ENCODE measurements at regions not wholly inside any gene's neighbourhood (a gene's known extent, or its start where the extent isn't known, plus 50 kb on each side); places are given as distances from the start of the nearest gene placed in this dataset.

DNA sequence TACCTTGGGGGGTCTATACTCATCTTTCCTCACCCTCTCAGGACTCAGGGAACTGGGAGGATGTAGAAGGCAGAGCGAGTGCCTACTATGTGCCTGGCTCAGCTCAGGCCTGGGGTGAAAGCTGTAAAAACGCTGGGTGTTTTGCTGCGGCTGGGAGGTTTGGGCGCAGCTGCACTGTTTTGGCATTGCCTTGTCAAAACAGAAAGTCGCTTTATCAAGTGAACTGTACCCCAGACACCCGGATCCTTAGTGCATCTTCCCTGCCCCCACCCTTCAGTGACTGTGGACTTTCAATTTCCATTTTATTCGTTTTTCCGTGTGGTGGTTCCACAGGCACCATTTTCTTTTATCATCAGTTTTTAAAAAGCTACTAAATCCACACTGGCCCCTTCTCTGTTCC lies 86.7 kb upstream of the ZNF716 start:
- Histone ChIP-seq H3K27ac (no peak overlapping the region), H3K9me3 (no peaks in the 10 kb centered on the region), H3K4me1 (no peaks in the 10 kb centered on the region), H3K27me3 (no peaks in the 10 kb centered on the region), H3K4me3 (no peak overlapping the region), H3K36me3 (no peaks in the 10 kb centered on the region)
- 54 to 59% methylated on average over 8 of the region's 8 CpGs for WGBS, 2 donors
- TF ChIP-seq, protein P1, sequence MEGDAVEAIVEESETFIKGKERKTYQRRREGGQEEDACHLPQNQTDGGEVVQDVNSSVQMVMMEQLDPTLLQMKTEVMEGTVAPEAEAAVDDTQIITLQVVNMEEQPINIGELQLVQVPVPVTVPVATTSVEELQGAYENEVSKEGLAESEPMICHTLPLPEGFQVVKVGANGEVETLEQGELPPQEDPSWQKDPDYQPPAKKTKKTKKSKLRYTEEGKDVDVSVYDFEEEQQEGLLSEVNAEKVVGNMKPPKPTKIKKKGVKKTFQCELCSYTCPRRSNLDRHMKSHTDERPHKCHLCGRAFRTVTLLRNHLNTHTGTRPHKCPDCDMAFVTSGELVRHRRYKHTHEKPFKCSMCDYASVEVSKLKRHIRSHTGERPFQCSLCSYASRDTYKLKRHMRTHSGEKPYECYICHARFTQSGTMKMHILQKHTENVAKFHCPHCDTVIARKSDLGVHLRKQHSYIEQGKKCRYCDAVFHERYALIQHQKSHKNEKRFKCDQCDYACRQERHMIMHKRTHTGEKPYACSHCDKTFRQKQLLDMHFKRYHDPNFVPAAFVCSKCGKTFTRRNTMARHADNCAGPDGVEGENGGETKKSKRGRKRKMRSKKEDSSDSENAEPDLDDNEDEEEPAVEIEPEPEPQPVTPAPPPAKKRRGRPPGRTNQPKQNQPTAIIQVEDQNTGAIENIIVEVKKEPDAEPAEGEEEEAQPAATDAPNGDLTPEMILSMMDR (IDR thresholded peaks at IDR 0.05), result no peak
- intact Hi-C loops (cut with DNase I), result no loop called here
- DNase-seq, result no peak
- no peak for FAIRE-seq
- no peak for ATAC-seq

DNA sequence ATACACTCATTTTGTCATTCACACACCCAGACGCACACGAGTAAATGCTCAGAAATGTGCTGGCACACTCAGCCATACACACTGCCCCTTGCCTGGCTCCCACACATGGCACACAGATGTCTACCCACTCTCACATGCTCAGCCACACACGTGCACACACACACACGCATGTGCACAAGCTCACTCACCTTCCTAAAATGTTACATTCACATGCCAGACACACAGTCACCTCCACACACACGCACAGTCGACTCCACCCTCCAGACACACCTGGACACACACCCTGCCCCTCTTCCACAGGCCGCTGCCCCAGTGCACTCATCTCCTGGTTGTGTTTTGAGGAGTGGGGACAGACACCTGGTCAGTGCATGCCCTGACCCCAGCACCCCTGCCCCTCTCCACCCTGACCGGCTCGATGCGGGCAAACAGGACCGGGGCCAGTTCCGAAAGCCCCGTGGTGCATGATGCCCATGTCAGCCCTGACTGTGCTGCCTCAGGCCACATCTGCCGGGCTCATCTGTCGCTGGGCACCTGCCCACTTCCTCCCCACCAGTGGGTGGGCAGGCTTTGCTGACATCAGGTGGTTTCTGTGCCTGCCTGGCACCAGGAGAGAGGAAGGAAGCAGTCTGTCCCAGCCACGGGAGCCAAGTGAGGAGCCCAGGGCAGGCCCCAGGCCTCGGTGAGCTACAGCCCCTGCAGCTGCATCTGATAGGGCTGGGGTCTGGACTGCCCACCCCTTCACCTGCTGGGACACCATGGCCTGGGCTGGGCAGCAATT lies 84.9 kb upstream of the ZNF716 start:
- no peak for FAIRE-seq
- WGBS, 2 donors, result 68 to 72% methylated on average over 17 of the region's 17 CpGs
- intact Hi-C loops (cut with DNase I), result no loop called here
- TF ChIP-seq, protein P1 (IDR thresholded peaks at IDR 0.05), result no peak
- no peaks in the 10 kb centered on the region for H3K9me3 ChIP-seq
- no peaks in the 10 kb centered on the region for H3K27me3 ChIP-seq
- ATAC-seq, result no peak
- no peaks in the 10 kb centered on the region for H3K36me3 ChIP-seq
- no peak overlapping the region for H3K27ac ChIP-seq
- no peaks in the 10 kb centered on the region for H3K4me1 ChIP-seq
- DNase-seq, result no peak
- no peak overlapping the region for H3K4me3 ChIP-seq

DNA sequence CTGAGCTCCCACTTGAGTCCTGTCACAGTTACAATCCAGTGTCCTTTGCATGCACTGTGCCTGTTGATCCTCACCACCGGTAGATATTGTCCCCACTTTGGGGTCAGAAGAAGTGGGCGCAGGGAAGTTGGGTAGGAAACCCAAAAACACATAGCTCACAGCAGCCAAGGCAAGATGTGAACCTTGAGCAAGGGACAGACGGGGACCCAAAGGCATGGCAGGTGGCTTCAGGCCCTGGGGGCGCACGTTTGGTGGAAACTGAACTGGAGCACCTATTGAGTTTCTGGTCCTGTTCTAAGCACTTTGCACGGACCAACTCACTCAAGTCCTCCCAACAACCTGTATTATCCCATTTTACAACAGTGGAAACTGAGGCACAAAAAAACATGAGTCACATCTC lies 82.8 kb upstream of the ZNF716 start:
- TF ChIP-seq, protein P1 (IDR thresholded peaks at IDR 0.05), result no peak
- intact Hi-C loops (cut with DNase I), result no loop called here
- DNase-seq (no peak), FAIRE-seq (no peak), ATAC-seq (no peak)
- no peaks in the 10 kb centered on the region for H3K36me3 ChIP-seq
- H3K4me1 ChIP-seq, result no peaks in the 10 kb centered on the region
- no peaks in the 10 kb centered on the region for H3K9me3 ChIP-seq
- H3K4me3 ChIP-seq, result no peak overlapping the region
- no peaks in the 10 kb centered on the region for H3K27me3 ChIP-seq
- H3K27ac ChIP-seq, result no peak overlapping the region
- 65 to 67% methylated on average over 6 of the region's 6 CpGs for WGBS, 2 donors

DNA sequence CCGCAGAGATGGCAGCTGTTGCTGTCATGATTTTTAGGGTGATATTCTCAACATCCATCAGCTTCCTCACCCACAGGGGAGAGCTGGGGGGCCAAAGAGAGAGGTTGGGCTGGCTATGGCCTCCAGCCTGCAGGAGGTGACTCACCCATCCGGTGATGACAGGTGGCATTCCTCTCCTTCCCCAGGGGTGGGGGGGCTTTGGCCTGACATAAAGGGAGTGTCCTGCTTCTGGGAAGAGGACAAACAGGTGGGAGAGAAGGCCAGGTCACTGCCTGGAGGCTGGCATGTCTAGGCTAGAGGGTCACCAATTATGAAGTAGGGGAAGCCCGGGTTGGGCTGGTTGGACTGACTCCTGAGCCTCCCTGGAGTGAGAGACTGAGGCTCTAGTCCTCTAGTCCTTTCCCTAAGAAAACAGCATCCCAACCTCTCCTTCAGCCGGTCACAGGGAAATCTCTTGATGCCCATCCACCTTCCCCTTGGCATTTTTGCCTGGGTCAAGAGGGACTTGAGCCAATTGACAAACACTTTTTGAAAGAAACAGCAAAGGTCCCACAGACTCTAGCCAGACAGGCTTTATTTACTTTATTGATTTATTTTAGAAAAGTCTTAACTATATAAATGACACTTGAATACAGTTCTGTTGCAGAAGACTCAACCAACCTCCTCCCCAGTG lies 79.8 kb upstream of the ZNF716 start:
- no peaks in the 10 kb centered on the region for H3K36me3 ChIP-seq
- no peaks in the 10 kb centered on the region for H3K4me1 ChIP-seq
- no peak for ATAC-seq
- TF ChIP-seq, protein P1 (IDR thresholded peaks at IDR 0.05), result no peak
- no peak overlapping the region for H3K27ac ChIP-seq
- 49 to 75% methylated on average over 4 of the region's 4 CpGs for WGBS, 2 donors
- no peaks in the 10 kb centered on the region for H3K9me3 ChIP-seq
- no peak for DNase-seq
- intact Hi-C loops (cut with DNase I), result no loop called here
- FAIRE-seq, result no peak
- H3K4me3 ChIP-seq, result no peak overlapping the region
- no peaks in the 10 kb centered on the region for H3K27me3 ChIP-seq

DNA sequence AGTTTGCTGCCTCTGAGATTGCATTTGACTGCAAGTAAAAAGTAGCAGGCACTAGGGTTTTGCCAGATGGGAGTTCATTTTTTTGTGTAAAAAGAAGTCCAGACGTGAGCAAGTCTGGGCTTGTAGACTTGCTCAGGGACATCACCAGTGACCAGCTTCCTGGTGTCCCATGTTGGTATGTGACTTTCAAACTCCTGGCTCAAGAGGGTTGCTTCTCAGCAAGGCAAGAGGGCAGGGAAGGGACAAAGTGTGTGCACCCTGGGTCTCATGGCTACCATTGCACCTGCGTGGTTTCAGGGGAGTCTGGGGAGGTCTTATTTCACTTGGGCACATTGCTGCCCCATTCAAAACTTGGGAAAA lies 79.3 kb upstream of the ZNF716 start:
- TF ChIP-seq, protein P1 (IDR thresholded peaks at IDR 0.05), result no peak
- Histone ChIP-seq H3K36me3 (no peaks in the 10 kb centered on the region), H3K9me3 (no peaks in the 10 kb centered on the region), H3K27me3 (no peaks in the 10 kb centered on the region), H3K4me3 (no peak overlapping the region), H3K27ac (no peak overlapping the region), H3K4me1 (no peaks in the 10 kb centered on the region)
- ATAC-seq, result no peak
- no peak for DNase-seq
- FAIRE-seq, result no peak
- 46 to 48% methylated on average over 2 of the region's 2 CpGs for WGBS, 2 donors
- intact Hi-C loops (cut with DNase I), result no loop called here
